Lower leg skin (tissue), 3 donors: ENCODE measurements at regions not wholly inside any gene's neighbourhood (a gene's known extent, or its start where the extent isn't known, plus 50 kb on each side); places are given as distances from the start of the nearest gene placed in this dataset.
"Not testable (repeated sequence)": the region's sequence is repeated elsewhere in the genome, so short reads cannot be mapped to it uniquely, and the experiment has no call there.

Experiments used
- POLR2A ChIP-seq, 2 donors: fragments of 450-650 bp; IDR thresholded peaks; one replicate each; pipeline ENCODE4 v1.6.1; 2016 to 2017; ENCODE audit warnings: antibody characterized with exemption in 2 of 2, mild to moderate bottlenecking in 1 of 2, moderate library complexity in 1 of 2
- TF ChIP-seq, protein P1 (sequence below), 3 donors: fragments of 450-650 bp; IDR thresholded peaks; one replicate each; pipeline ENCODE4 v1.5.1; 2016; ENCODE audit warnings: antibody characterized with exemption in 3 of 3, mild to moderate bottlenecking in 3 of 3, moderate library complexity in 2 of 3

DNA sequence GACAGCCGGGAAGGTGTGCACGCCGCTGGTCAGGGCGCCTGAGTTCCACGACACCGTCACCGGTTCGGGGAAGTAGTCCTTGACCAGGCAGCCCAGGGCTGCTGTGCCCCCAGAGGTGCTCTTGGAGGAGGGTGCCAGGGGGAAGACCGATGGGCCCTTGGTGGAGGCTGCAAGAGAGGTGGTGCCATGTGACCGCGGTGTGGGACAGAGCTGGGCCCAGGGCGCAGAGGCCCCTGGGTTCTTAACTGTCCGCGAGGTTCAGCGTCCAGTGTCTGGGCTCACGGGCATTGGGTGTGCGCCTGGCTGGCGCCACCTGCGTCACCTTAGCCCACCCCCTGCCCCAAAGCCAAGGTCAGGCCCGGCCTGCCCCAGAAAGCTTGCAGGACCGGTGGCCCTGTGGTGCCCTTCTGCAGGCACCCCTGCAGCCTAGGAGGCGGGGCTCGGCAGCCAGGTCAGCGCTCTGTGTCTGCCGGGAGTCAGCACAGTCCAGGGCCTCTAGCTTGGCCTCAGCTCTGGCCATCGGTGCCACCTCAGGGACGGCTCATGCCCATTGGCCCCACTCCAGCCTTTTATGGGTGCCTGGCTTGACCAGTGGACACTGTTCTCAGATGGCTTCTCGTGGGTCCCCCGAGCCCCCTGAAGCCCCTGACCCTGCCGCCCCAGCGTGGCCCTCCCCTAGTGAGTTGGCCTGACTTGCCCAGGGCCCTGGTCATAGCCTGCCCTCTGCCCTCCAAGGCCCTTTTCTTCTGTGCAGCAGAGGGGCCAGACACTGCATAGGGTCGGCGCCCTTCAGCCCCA lies 216.7 kb downstream of the TMEM121 start:
- not testable (repeated sequence) for TF ChIP-seq POLR2A (IDR thresholded peaks at IDR 0.05)
- TF ChIP-seq, protein P1, sequence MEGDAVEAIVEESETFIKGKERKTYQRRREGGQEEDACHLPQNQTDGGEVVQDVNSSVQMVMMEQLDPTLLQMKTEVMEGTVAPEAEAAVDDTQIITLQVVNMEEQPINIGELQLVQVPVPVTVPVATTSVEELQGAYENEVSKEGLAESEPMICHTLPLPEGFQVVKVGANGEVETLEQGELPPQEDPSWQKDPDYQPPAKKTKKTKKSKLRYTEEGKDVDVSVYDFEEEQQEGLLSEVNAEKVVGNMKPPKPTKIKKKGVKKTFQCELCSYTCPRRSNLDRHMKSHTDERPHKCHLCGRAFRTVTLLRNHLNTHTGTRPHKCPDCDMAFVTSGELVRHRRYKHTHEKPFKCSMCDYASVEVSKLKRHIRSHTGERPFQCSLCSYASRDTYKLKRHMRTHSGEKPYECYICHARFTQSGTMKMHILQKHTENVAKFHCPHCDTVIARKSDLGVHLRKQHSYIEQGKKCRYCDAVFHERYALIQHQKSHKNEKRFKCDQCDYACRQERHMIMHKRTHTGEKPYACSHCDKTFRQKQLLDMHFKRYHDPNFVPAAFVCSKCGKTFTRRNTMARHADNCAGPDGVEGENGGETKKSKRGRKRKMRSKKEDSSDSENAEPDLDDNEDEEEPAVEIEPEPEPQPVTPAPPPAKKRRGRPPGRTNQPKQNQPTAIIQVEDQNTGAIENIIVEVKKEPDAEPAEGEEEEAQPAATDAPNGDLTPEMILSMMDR (IDR thresholded peaks at IDR 0.05), result not testable (repeated sequence)
